ENCODE measurements at regions not wholly inside any gene's neighbourhood (a gene's known extent, or its start where the extent isn't known, plus 50 kb on each side); places are given as distances from the start of the nearest gene placed in this dataset.

- no peaks in the 10 kb centered on the region for H3K4me1 Mint-ChIP-seq (ENCODE audit: low read depth)
- no peak for DNase-seq
- peaks cover 58% of the 10 kb centered on the region for H3K27me3 Mint-ChIP-seq
- H3K36me3 Mint-ChIP-seq (ENCODE audit: low read depth) = no peaks in the 10 kb centered on the region
- H3K4me3 Mint-ChIP-seq = no peak overlapping the region
- no peaks in the 10 kb centered on the region for H3K9me3 Mint-ChIP-seq
- H3K27ac Mint-ChIP-seq = no peak overlapping the region
Observed at GRCh38 chrX:75211976-75212375, 55.9 kb upstream of the ABCB7 start.

- Mint-ChIP-seq H3K27me3 (peaks cover 56% of the 10 kb centered on the region), H3K4me1 (ENCODE audit: low read depth) (no peaks in the 10 kb centered on the region), H3K36me3 (ENCODE audit: low read depth) (no peaks in the 10 kb centered on the region), H3K27ac (no peak overlapping the region), H3K9me3 (no peaks in the 10 kb centered on the region), H3K4me3 (no peak overlapping the region)
- no peak for DNase-seq
Observed at GRCh38 chrX:75210602-75211001, 54.5 kb upstream of the ABCB7 start.
